Hematopoietic multipotent progenitor cell treated with erythropoietin and hydrocortisone succinate and interleukin-3 and kit ligand, for 8 days (in vitro differentiated cells): ENCODE measurements at regions not wholly inside any gene's neighbourhood (a gene's known extent, or its start where the extent isn't known, plus 50 kb on each side); places are given as distances from the start of the nearest gene placed in this dataset.

Experiments used
- DNase-seq: peaks from one replicate; pipeline ENCODE4 v3.0.0-alpha.2; 2015

GRCh38 chr10:121285406-121286196 lies 312.6 kb downstream of the FGFR2 start:
- no peak for DNase-seq

GRCh38 chr10:121288011-121288410 lies 310.2 kb downstream of the FGFR2 start:
- no peak for DNase-seq

- no peak for DNase-seq
Measured at GRCh38 chr10:121288864-121289661, 309.2 kb downstream of the FGFR2 start.

- no peak for DNase-seq
Measured at GRCh38 chr10:121289800-121290199, 308.4 kb downstream of the FGFR2 start.

GRCh38 chr10:121290674-121291073 lies 307.6 kb downstream of the FGFR2 start:
- DNase-seq = no peak

GRCh38 chr10:121291376-121291775 lies 306.9 kb downstream of the FGFR2 start:
- DNase-seq = no peak

GRCh38 chr10:121291823-121292222 lies 306.4 kb downstream of the FGFR2 start:
- DNase-seq = no peak

- no peak for DNase-seq
Measured at GRCh38 chr10:121292321-121292720, 305.9 kb downstream of the FGFR2 start.

GRCh38 chr10:121293110-121293509 lies 305.1 kb downstream of the FGFR2 start:
- DNase-seq = no peak

GRCh38 chr10:121294630-121295029 lies 303.6 kb downstream of the FGFR2 start:
- no peak for DNase-seq

- DNase-seq = no peak
Measured at GRCh38 chr10:121296378-121296777, 301.9 kb downstream of the FGFR2 start.

- no peak for DNase-seq
Measured at GRCh38 chr10:121296881-121297585, 301.2 kb downstream of the FGFR2 start.

GRCh38 chr10:121300723-121301122 lies 297.5 kb downstream of the FGFR2 start:
- DNase-seq = no peak

- no peak for DNase-seq
Measured at GRCh38 chr10:121302541-121303180, 295.6 kb downstream of the FGFR2 start.

GRCh38 chr10:121303287-121303890 lies 294.9 kb downstream of the FGFR2 start:
- no peak for DNase-seq

GRCh38 chr10:121305066-121305465 lies 293.2 kb downstream of the FGFR2 start:
- DNase-seq = no peak

- no peak for DNase-seq
Measured at GRCh38 chr10:121306159-121306673, 292.0 kb downstream of the FGFR2 start.

GRCh38 chr10:121307411-121307980 lies 290.7 kb downstream of the FGFR2 start:
- no peak for DNase-seq

GRCh38 chr10:121308020-121308419 lies 290.2 kb downstream of the FGFR2 start:
- no peak for DNase-seq

- no peak for DNase-seq
Measured at GRCh38 chr10:121309164-121309563, 289.1 kb downstream of the FGFR2 start.

- no peak for DNase-seq
Measured at GRCh38 chr10:121310151-121310711, 288.0 kb downstream of the FGFR2 start.
